GM12878 (cell line): ENCODE measurements at regions not wholly inside any gene's neighbourhood (a gene's known extent, or its start where the extent isn't known, plus 50 kb on each side); places are given as distances from the start of the nearest gene placed in this dataset.

ENCODE experiments used
- ATAC-seq: fragments of 200-7000 bp; cut with Tn5 transposase; 3 replicates; pipeline ENCODE4 v1.9.1; 2020; ENCODE audit warnings: mild to moderate bottlenecking, moderate library complexity
- BruUV-seq: library from RNA; stranded (reverse); fragments of 400-500 nt; replicated peaks from 2 replicates; lab custom pipeline; 2021; lab: Mats Ljungman, UMichigan
- CTCF ChIA-PET: fragments of 300-600 bp; sonication (Branson Sonifier 250); formaldehyde crosslinking; extraction: SDS; loops from one replicate; lab custom pipeline; 2021; ENCODE audit warnings: inconsistent platforms; lab: Yijun Ruan, JAX
- POLR2A ChIA-PET: fragments of 350-600 bp; formaldehyde crosslinking; extraction: SDS; loops from one replicate; lab custom pipeline; 2021; ENCODE audit warnings: inconsistent platforms; lab: Charles Lee
- RAD21 ChIA-PET: fragments of 300-600 bp; sonication (Branson Sonifier 250); formaldehyde crosslinking; loops from one replicate; lab custom pipeline; 2023; ENCODE audit warnings: antibody characterized with exemption; ENCODE audit not compliant: unreplicated experiment; lab: Charles Lee
- SMC1A ChIA-PET: fragments of 300-600 bp; sonication (Branson Sonifier 250); formaldehyde crosslinking; loops from one replicate; lab custom pipeline; 2023; ENCODE audit not compliant: unreplicated experiment, uncharacterized antibody; lab: Charles Lee
- DNase-seq: peaks from one replicate; pipeline ENCODE4 v3.0.0-alpha.2; 2011; ENCODE audit warnings: low read depth, low spot score
- FAIRE-seq: peaks from 3 replicates; lab custom pipeline; 2011; peaks lifted over from hg19 to GRCh38; lab: Jason Lieb, UNC
- H2AFZ ChIP-seq: 2 replicates; pipeline ENCODE4 v1.6.0; 2011; ENCODE audit warnings: low read depth, low read length, control low read depth; ENCODE audit not compliant: control insufficient read depth
- H3K27ac ChIP-seq: 2 replicates; pipeline ENCODE4 v1.5.1; 2011; ENCODE audit warnings: control low read depth; ENCODE audit not compliant: control insufficient read depth, insufficient read depth
- H3K27me3 ChIP-seq, 2 experiments: replicated peaks in 1 of 2; 2 replicates each; pipeline versions ENCODE4 v1.6.0 to v1.6.1; 2011; ENCODE audit warnings: low read length in 1 of 2; ENCODE audit not compliant: control insufficient read depth in 2 of 2, insufficient read depth in 2 of 2
- H3K36me3 ChIP-seq, 2 experiments: 2 replicates each; pipeline ENCODE4 v1.5.1; 2011; ENCODE audit warnings: low read length in 1 of 2; ENCODE audit not compliant: control insufficient read depth in 2 of 2, insufficient read depth in 2 of 2
- H3K4me1 ChIP-seq: 2 replicates; pipeline ENCODE4 v1.6.1; 2011; ENCODE audit warnings: mild to moderate bottlenecking, low read length, moderate library complexity, mixed read lengths; ENCODE audit not compliant: control insufficient read depth, insufficient read depth
- H3K4me2 ChIP-seq: 2 replicates; pipeline ENCODE4 v1.6.0; 2011; ENCODE audit warnings: control low read depth; ENCODE audit not compliant: control insufficient read depth, insufficient read depth
- H3K4me3 ChIP-seq: fragments of 200-600 bp; sonication (generic); 2 replicates; pipeline ENCODE4 v1.5.1; 2016
- H3K79me2 ChIP-seq: 2 replicates; pipeline ENCODE4 v1.6.0; 2011; ENCODE audit warnings: low read length; ENCODE audit not compliant: control insufficient read depth, insufficient read depth
- H3K9ac ChIP-seq: 2 replicates; pipeline ENCODE4 v1.8.0; 2011; ENCODE audit warnings: low read length, control low read depth, mixed read lengths; ENCODE audit not compliant: control insufficient read depth, insufficient read depth
- H3K9me3 ChIP-seq: replicated peaks from 3 replicates; pipeline ENCODE4 v1.5.1; 2011; ENCODE audit warnings: mild to moderate bottlenecking, low read length; ENCODE audit not compliant: control insufficient read depth, insufficient read depth
- H4K20me1 ChIP-seq: 2 replicates; pipeline ENCODE4 v1.6.0; 2011; ENCODE audit not compliant: control insufficient read depth, insufficient read depth
- BMI1 ChIP-seq: fragments of 450-650 bp; IDR thresholded peaks from 2 replicates; pipeline ENCODE4 v1.6.1; 2016; ENCODE audit warnings: mild to moderate bottlenecking, moderate library complexity, borderline replicate concordance
- CBFB ChIP-seq: IDR thresholded peaks from 2 replicates; pipeline ENCODE4 v1.6.1; 2016; ENCODE audit warnings: antibody characterized with exemption, low read depth
- CHD2 ChIP-seq: IDR thresholded peaks from 2 replicates; pipeline ENCODE4 v1.6.1; 2011; ENCODE audit warnings: low read depth, low read length, improper control_type of control experiment, borderline replicate concordance
- EZH2 ChIP-seq: IDR thresholded peaks from 2 replicates; pipeline ENCODE4 v1.6.1; 2012; ENCODE audit warnings: low read depth, mild to moderate bottlenecking, control low read depth, inconsistent platforms, low read length, borderline replicate concordance; ENCODE audit not compliant: control insufficient read depth
- GABPA ChIP-seq: IDR thresholded peaks from 2 replicates; pipeline ENCODE4 v1.6.1; 2014; ENCODE audit warnings: antibody characterized with exemption, low read depth, mild to moderate bottlenecking, inconsistent platforms
- IRF4 ChIP-seq: IDR thresholded peaks from 2 replicates; pipeline ENCODE4 v1.6.1; 2011; ENCODE audit warnings: low read depth, low read length
- KAT2A ChIP-seq: conservative IDR thresholded peaks from 2 replicates; pipeline ENCODE4 v1.6.1; 2011; ENCODE audit warnings: low read depth, low read length; ENCODE audit not compliant: control insufficient read depth
- LARP7 ChIP-seq: fragments of 450-650 bp; IDR thresholded peaks from 2 replicates; pipeline ENCODE4 v1.6.1; 2017; ENCODE audit warnings: mild to moderate bottlenecking
- MEF2A ChIP-seq: IDR thresholded peaks from 2 replicates; pipeline ENCODE4 v1.6.1; 2011; ENCODE audit warnings: low read depth, mild to moderate bottlenecking, low read length, moderate library complexity; ENCODE audit not compliant: insufficient read depth
- NBN ChIP-seq: fragments of 450-650 bp; IDR thresholded peaks from 2 replicates; pipeline ENCODE4 v1.6.1; 2016
- TAF1 ChIP-seq: IDR thresholded peaks from 2 replicates; pipeline ENCODE4 v1.6.1; 2011; ENCODE audit warnings: mild to moderate bottlenecking, low read depth, low read length, borderline replicate concordance
- ZNF207 ChIP-seq: fragments of 450-650 bp; IDR thresholded peaks from 2 replicates; pipeline ENCODE4 v1.6.1; 2014; ENCODE audit warnings: antibody characterized with exemption, mild to moderate bottlenecking, borderline replicate concordance
- ZNF217 ChIP-seq: fragments of 450-650 bp; IDR thresholded peaks from 2 replicates; pipeline ENCODE4 v1.6.1; 2017; ENCODE audit warnings: antibody characterized with exemption, mild to moderate bottlenecking
- ZNF274 ChIP-seq: IDR thresholded peaks from one replicate; pipeline ENCODE4 v1.8.0; 2011; ENCODE audit not compliant: insufficient read length, insufficient read depth
- WGBS: methylation state at CpG from one replicate; pipeline ENCODE4 v1.1.6; 2016; ENCODE audit warnings: low lambda C conversion rate; ENCODE audit not compliant: insufficient replicate concordance, insufficient coverage; ENCODE audit errors: missing lambda C conversion rate; 5-methylcytosine and 5-hydroxymethylcytosine counted together
- in situ Hi-C: fragments of 300-500 bp; cut with MboI; formaldehyde crosslinking; loops from 9 replicates; pipeline ENCODE4 v1.14.3; 2018; ENCODE audit warnings: mixed read lengths
- intact Hi-C: fragments of 100-400 bp; cut with micrococcal nuclease; formaldehyde crosslinking; loops from one replicate; pipeline ENCODE4 v1.14.2; 2022; ENCODE audit not compliant: unreplicated experiment

DNA sequence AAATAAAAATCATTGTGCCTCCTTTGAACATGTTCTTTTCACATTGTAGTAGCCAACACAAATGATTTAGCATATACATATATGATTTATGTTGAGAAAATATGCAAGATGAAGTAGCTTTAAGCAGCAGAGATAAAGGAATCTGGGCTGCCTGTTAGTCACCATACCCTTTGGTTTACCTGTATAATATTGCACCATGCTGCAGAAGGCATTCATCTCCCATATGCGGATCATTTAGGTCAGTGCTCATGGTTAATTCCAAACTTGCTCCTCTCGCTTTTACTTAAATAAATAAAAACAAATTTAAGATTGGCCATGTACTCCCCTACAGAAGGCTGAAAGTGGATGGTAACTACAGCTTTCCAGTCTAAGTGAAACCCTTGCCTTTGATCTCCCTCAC is 86.7 kb upstream of the TBL1XR1 start:
- intact Hi-C loops: no loop called here
- Histone ChIP-seq H4K20me1 (no peaks in the 10 kb centered on the region), H3K27me3 (no peaks in the 10 kb centered on the region), H3K36me3 (no peaks in the 10 kb centered on the region), H3K4me2 (no peak overlapping the region), H3K4me3 (no peak overlapping the region), H3K9ac (no peak overlapping the region), H3K9me3 (peaks cover 5% of the 10 kb centered on the region; the same call in 2 of the 3 replicates), H3K27ac (no peak overlapping the region), H3K79me2 (no peaks in the 10 kb centered on the region), H3K4me1 (no peaks in the 10 kb centered on the region; the same call in 1 of the 2 replicates), H2AFZ (no peak overlapping the region)
- no TSS peak for BruUV-seq
- in situ Hi-C loops: no loop called here
- WGBS: 97% methylated on average over 2 of the region's 2 CpGs
- POLR2A ChIA-PET: no interaction called here
- no peak for FAIRE-seq
- CTCF ChIA-PET: no interaction called here
- RAD21 ChIA-PET: interaction anchor here (1.0 kb wide), 1 partner anchor 232 kb away, joined by 3 read pairs; no protein-coding TSS in a partner anchor
- ATAC-seq: no peak
- DNase-seq: no peak
- SMC1A ChIA-PET: interaction anchor here (1.0 kb wide), 1 partner anchor 10 kb away, joined by 3 read pairs; no protein-coding TSS in a partner anchor
- TF ChIP-seq CBFB: no peak
- no peak for TF ChIP-seq MEF2A
- no peak for TF ChIP-seq EZH2
- no peak for TF ChIP-seq ZNF207
- no peak for TF ChIP-seq ZNF274
- TF ChIP-seq ZNF217: no peak
- no peak for TF ChIP-seq LARP7
- no peak for TF ChIP-seq KAT2A
- TF ChIP-seq GABPA: no peak
- no peak for TF ChIP-seq BMI1
- TF ChIP-seq NBN: no peak
- TF ChIP-seq TAF1: no peak
- TF ChIP-seq IRF4: no peak
- TF ChIP-seq CHD2: no peak
